ENCODE measurements at regions not wholly inside any gene's neighbourhood (a gene's known extent, or its start where the extent isn't known, plus 50 kb on each side); places are given as distances from the start of the nearest gene placed in this dataset.

DNA sequence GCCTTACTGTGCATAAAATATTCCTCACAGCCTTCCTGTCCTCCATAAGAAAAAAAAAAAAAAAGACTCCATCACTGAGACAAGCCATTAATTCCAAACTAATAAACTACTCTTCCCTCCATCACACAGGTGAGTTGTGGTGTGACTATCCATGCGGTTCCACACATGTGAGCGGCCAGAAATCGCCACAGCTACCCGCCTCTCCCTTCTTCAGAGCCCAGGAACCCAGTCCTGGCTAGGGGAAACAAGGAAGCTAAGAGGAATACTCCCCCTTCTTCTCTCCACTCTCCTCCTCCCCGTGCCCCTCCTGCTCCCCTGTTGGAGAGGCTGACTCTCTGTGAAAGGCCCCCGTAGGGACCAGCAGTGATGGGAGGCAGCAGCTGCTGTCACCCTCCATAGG is 128.6 kb upstream of the ARID1B start:
- WGBS, result 87% methylated on average over 6 of the region's 6 CpGs
- Histone ChIP-seq H3K4me3 (no peak overlapping the region), H3K27me3 (replicated peaks; ENCODE audit: insufficient read depth) (no peaks in the 10 kb centered on the region), H3K9me3 (no peaks in the 10 kb centered on the region), H3K4me1 (replicated peaks) (no peaks in the 10 kb centered on the region), H3K36me3 (no peaks in the 10 kb centered on the region), H3K27ac (no peak overlapping the region)
- intact Hi-C loops (cut with DNase I), result no loop called here
- no peak for TF ChIP-seq POLR2A (IDR thresholded peaks at IDR 0.05)
- TF ChIP-seq POLR2AphosphoS5 (IDR thresholded peaks at IDR 0.05), result no peak
- TF ChIP-seq, protein P1, sequence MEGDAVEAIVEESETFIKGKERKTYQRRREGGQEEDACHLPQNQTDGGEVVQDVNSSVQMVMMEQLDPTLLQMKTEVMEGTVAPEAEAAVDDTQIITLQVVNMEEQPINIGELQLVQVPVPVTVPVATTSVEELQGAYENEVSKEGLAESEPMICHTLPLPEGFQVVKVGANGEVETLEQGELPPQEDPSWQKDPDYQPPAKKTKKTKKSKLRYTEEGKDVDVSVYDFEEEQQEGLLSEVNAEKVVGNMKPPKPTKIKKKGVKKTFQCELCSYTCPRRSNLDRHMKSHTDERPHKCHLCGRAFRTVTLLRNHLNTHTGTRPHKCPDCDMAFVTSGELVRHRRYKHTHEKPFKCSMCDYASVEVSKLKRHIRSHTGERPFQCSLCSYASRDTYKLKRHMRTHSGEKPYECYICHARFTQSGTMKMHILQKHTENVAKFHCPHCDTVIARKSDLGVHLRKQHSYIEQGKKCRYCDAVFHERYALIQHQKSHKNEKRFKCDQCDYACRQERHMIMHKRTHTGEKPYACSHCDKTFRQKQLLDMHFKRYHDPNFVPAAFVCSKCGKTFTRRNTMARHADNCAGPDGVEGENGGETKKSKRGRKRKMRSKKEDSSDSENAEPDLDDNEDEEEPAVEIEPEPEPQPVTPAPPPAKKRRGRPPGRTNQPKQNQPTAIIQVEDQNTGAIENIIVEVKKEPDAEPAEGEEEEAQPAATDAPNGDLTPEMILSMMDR (IDR thresholded peaks at IDR 0.05), result no peak
- no peak for DNase-seq (ENCODE audit: low spot score)

DNA sequence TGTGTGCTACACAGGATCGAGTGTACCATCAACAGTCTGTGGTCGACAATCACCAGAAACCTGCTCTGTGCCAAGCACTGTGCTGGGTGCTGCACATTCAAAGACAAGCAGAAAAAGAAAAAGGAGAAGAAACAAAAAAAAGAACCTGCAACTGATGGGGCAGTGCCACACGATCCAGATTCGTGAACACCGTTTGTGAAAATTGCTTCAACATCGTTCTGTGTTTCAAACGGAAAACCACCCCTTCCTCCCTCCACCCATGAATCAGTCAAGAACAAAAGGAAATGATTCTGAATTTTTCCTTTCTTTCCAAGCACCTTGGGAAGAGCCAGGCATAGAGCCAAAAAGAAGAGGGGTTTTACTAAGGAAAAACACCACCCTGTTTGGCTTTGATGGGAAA is 129.2 kb upstream of the ARID1B start:
- 29% methylated on average over 7 of the region's 7 CpGs for WGBS
- no peaks in the 10 kb centered on the region for H3K9me3 ChIP-seq
- no peaks in the 10 kb centered on the region for H3K36me3 ChIP-seq
- DNase-seq (ENCODE audit: low spot score), result no peak
- intact Hi-C loops (cut with DNase I), result no loop called here
- H3K27me3 ChIP-seq (replicated peaks; ENCODE audit: insufficient read depth), result no peaks in the 10 kb centered on the region
- no peak overlapping the region for H3K27ac ChIP-seq
- H3K4me1 ChIP-seq (replicated peaks), result no peaks in the 10 kb centered on the region
- no peak for TF ChIP-seq POLR2A (IDR thresholded peaks at IDR 0.05)
- no peak for TF ChIP-seq POLR2AphosphoS5 (IDR thresholded peaks at IDR 0.05)
- TF ChIP-seq, protein P1 (IDR thresholded peaks at IDR 0.05), result no peak
- H3K4me3 ChIP-seq, result no peak overlapping the region

DNA sequence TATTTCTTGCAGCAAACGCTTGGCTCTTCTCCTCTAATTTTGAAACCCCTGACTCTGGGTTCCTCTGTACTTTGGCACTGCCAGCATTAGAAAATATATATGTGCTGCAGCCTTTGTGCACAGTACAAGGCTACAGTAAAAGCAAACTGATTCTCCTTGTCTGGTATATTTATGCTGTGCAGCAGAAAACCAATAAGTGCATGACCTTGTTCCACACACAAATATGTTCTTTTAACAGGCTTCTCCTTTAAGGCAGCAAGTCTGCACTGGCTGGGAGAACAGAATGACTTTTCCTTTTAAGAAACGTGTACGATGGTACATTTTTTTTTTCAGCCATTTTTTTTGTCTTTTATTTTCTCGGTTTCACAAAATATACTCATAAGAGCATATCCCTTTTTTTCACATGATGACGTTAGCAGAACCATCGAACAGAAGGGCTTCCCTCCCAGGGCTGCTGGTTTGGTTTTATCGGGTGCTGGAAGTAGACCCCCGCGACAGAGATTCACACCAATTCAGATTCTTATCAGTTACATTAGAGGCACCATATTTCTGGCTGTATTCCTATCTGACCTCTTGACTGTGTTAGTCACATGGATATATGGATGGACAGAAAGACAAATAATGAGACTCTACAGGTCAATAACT is 129.9 kb upstream of the ARID1B start:
- H3K4me3 ChIP-seq, result no peak overlapping the region
- H3K27me3 ChIP-seq (replicated peaks; ENCODE audit: insufficient read depth), result no peaks in the 10 kb centered on the region
- no peaks in the 10 kb centered on the region for H3K36me3 ChIP-seq
- intact Hi-C loops (cut with DNase I), result no loop called here
- no peaks in the 10 kb centered on the region for H3K9me3 ChIP-seq
- DNase-seq (ENCODE audit: low spot score), result no peak
- H3K27ac ChIP-seq, result no peak overlapping the region
- H3K4me1 ChIP-seq (replicated peaks), result no peaks in the 10 kb centered on the region
- TF ChIP-seq POLR2A (IDR thresholded peaks at IDR 0.05), result no peak
- TF ChIP-seq POLR2AphosphoS5 (IDR thresholded peaks at IDR 0.05), result no peak
- TF ChIP-seq, protein P1 (IDR thresholded peaks at IDR 0.05), result no peak
- WGBS, result 15% methylated on average over 9 of the region's 9 CpGs

DNA sequence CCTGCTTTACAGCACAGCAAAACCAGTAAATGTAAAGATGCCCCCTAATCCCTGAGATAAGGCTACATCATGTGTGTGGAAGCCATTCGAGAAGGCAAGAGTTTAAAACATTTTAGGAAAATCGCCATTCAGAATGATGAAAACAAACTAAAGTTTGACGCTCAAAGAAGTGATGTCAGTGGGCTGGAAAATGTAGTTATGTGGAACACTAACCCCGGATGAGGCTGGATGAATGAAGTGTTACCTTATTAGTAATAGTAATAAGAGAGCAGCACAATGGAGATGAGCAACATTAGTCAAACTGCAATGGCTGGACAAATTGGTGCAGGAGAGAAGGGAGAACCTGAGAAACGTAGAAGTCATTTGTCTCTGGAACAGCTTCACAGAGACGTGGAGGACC is 130.7 kb upstream of the ARID1B start:
- intact Hi-C loops (cut with DNase I), result no loop called here
- 92% methylated on average over 6 of the region's 6 CpGs for WGBS
- no peak for DNase-seq (ENCODE audit: low spot score)
- Histone ChIP-seq H3K27ac (no peak overlapping the region), H3K9me3 (no peaks in the 10 kb centered on the region), H3K4me1 (replicated peaks) (no peaks in the 10 kb centered on the region), H3K27me3 (replicated peaks; ENCODE audit: insufficient read depth) (no peaks in the 10 kb centered on the region), H3K36me3 (no peaks in the 10 kb centered on the region), H3K4me3 (no peak overlapping the region)
- TF ChIP-seq POLR2A (IDR thresholded peaks at IDR 0.05) (no peak), POLR2AphosphoS5 (IDR thresholded peaks at IDR 0.05) (no peak)
- TF ChIP-seq, protein P1 (IDR thresholded peaks at IDR 0.05), result no peak

GRCh38 chr6:156645097-156645496 is 132.1 kb upstream of the ARID1B start:
- Histone ChIP-seq H3K4me3 (no peak overlapping the region), H3K4me1 (replicated peaks) (no peaks in the 10 kb centered on the region), H3K9me3 (no peaks in the 10 kb centered on the region), H3K36me3 (no peaks in the 10 kb centered on the region), H3K27ac (no peak overlapping the region), H3K27me3 (replicated peaks; ENCODE audit: insufficient read depth) (no peaks in the 10 kb centered on the region)
- 94% methylated on average over 5 of the region's 5 CpGs for WGBS
- DNase-seq (ENCODE audit: low spot score), result no peak
- intact Hi-C loops (cut with DNase I), result no loop called here
- TF ChIP-seq, protein P1 (IDR thresholded peaks at IDR 0.05), result no peak
- TF ChIP-seq POLR2AphosphoS5 (IDR thresholded peaks at IDR 0.05) (no peak), POLR2A (IDR thresholded peaks at IDR 0.05) (no peak)

All from prostate gland (tissue), 2 donors.